K562 (cell line): ENCODE measurements at regions not wholly inside any gene's neighbourhood (a gene's known extent, or its start where the extent isn't known, plus 50 kb on each side); places are given as distances from the start of the nearest gene placed in this dataset.

Experiments used
- ATAC-seq: fragments of 200-7000 bp; cut with Tn5 transposase; 3 replicates; pipeline ENCODE4 v1.9.1; 2020; ENCODE audit warnings: moderate library complexity
- BruUV-seq: library from RNA; stranded (reverse); fragments of 400-500 nt; replicated peaks from 2 replicates; lab custom pipeline; 2021; lab: Mats Ljungman, UMichigan
- CTCF ChIA-PET: fragments of 300-600 bp; formaldehyde crosslinking; extraction: SDS; loops from one replicate; lab custom pipeline; 2021; ENCODE audit warnings: low intra/inter-chr PET ratio; lab: Yijun Ruan, JAX
- POLR2A ChIA-PET: fragments of 300-600, 350-650 bp; sonication (Branson Sonifier 250); formaldehyde crosslinking; extraction: SDS; loops from one replicate; lab custom pipeline; 2021; ENCODE audit warnings: antibody characterized with exemption, inconsistent platforms; lab: Yijun Ruan, JAX
- DNase-seq, 4 experiments: peaks; one replicate each; pipeline versions ENCODE4 v3.0.0 to v3.0.0-alpha.2; 2011 to 2018; ENCODE audit warnings: low spot score in 3 of 4, mixed read lengths in 3 of 4; ENCODE audit errors: extremely low read depth in 1 of 4
- FAIRE-seq: peaks from 2 replicates; lab custom pipeline; 2011; peaks lifted over from hg19 to GRCh38; lab: Jason Lieb, UNC
- H2AFZ ChIP-seq: 2 replicates; pipeline ENCODE4 v1.6.0; 2011; ENCODE audit warnings: low read depth, low read length, control low read depth, inconsistent platforms
- H3K27ac ChIP-seq: fragments of 200-600 bp; 3 replicates; pipeline ENCODE4 v1.8.0; 2011; ENCODE audit warnings: low read depth, mild to moderate bottlenecking, control low read depth, inconsistent platforms, low read length, moderate library complexity, mixed read lengths; ENCODE audit errors: extremely low read depth
- H3K27me3 ChIP-seq, 2 experiments: fragments of 300-600 bp in 1 of 2; 2 replicates in 1 of 2; 3 replicates in 1 of 2; pipeline versions ENCODE4 v1.6.0 to v1.8.0; 2011; ENCODE audit warnings: inconsistent platforms in 2 of 2, low read length in 2 of 2, mild to moderate bottlenecking in 1 of 2, mixed read lengths in 1 of 2, moderate library complexity in 1 of 2; ENCODE audit not compliant: control insufficient read depth in 2 of 2, insufficient read depth in 2 of 2
- H3K36me3 ChIP-seq: fragments of 300-600 bp; 3 replicates; pipeline ENCODE4 v1.8.0; 2011; ENCODE audit warnings: mild to moderate bottlenecking, low read length, inconsistent platforms; ENCODE audit not compliant: control insufficient read depth, insufficient read depth
- H3K4me1 ChIP-seq, 2 experiments: fragments of 200-600 bp in 1 of 2; replicated peaks in 1 of 2; 2 replicates in 1 of 2; 3 replicates in 1 of 2; pipeline versions ENCODE4 v1.5.1 to v1.8.0; 2011; ENCODE audit warnings: inconsistent platforms in 2 of 2, low read length in 2 of 2, mild to moderate bottlenecking in 1 of 2, mixed read lengths in 1 of 2, moderate library complexity in 1 of 2; ENCODE audit not compliant: control insufficient read depth in 2 of 2, insufficient read depth in 2 of 2
- H3K4me2 ChIP-seq: 2 replicates; pipeline ENCODE4 v1.6.1; 2011; ENCODE audit warnings: low read length, control low read depth, inconsistent platforms, mixed read lengths; ENCODE audit not compliant: insufficient read depth
- H3K4me3 ChIP-seq: fragments of 200-600 bp; sonication (generic), shearing (Covaris generic); 2 replicates; pipeline ENCODE4 v1.5.1; 2016; ENCODE audit warnings: control low read depth, inconsistent platforms
- H3K79me2 ChIP-seq: fragments of 200-600 bp; 3 replicates; pipeline ENCODE4 v1.8.0; 2011; ENCODE audit warnings: low read length, inconsistent platforms; ENCODE audit not compliant: control insufficient read depth, insufficient read depth
- H3K9ac ChIP-seq, 2 experiments: 2 replicates each; pipeline versions ENCODE4 v1.6.0 to v1.6.1; 2011; ENCODE audit warnings: low read depth in 2 of 2, low read length in 2 of 2, control low read depth in 1 of 2, inconsistent platforms in 1 of 2, mild to moderate bottlenecking in 1 of 2, mixed read lengths in 1 of 2; ENCODE audit not compliant: insufficient read depth in 1 of 2
- H3K9me1 ChIP-seq: one replicate; pipeline ENCODE4 v1.6.0; 2011; ENCODE audit warnings: inconsistent platforms, mild to moderate bottlenecking, low read length, moderate library complexity; ENCODE audit not compliant: control insufficient read depth, insufficient read depth
- H3K9me3 ChIP-seq: replicated peaks from 2 replicates; pipeline ENCODE4 v1.5.1; 2011; ENCODE audit warnings: low read depth, low read length, inconsistent platforms; ENCODE audit not compliant: control insufficient read depth, insufficient read depth
- H4K20me1 ChIP-seq: replicated peaks from 2 replicates; pipeline ENCODE4 v1.6.1; 2011; ENCODE audit warnings: low read length, inconsistent platforms, mixed read lengths; ENCODE audit not compliant: control insufficient read depth, insufficient read depth
- BHLHE40 ChIP-seq: IDR thresholded peaks from 2 replicates; pipeline ENCODE4 v1.6.1; 2011; ENCODE audit warnings: low read length, improper control_type of control experiment
- ELF4 ChIP-seq: fragments of 450-650 bp; formaldehyde crosslinking; IDR thresholded peaks from 2 replicates; pipeline ENCODE4 v1.4.0; 2022; ENCODE audit warnings: missing genetic modification characterization
- FOXA1 ChIP-seq: fragments of 450-650 bp; IDR thresholded peaks from 2 replicates; pipeline ENCODE4 v1.6.1; 2016; ENCODE audit warnings: mild to moderate bottlenecking, borderline replicate concordance
- FOXP1 ChIP-seq: sonication (generic); formaldehyde crosslinking; IDR thresholded peaks from 2 replicates; pipeline ENCODE4 v1.8.0; 2022; ENCODE audit warnings: mild to moderate bottlenecking, missing genetic modification reagents
- KAT7 ChIP-seq: sonication (generic); formaldehyde crosslinking; IDR thresholded peaks from 2 replicates; pipeline ENCODE4 v1.8.0; 2022; ENCODE audit warnings: missing genetic modification reagents, mild to moderate bottlenecking, borderline replicate concordance
- MCM5 ChIP-seq: fragments of 450-650 bp; IDR thresholded peaks from 2 replicates; pipeline ENCODE4 v1.6.1; 2016; ENCODE audit warnings: low read depth
- RAD21 ChIP-seq, 2 experiments: fragments of 250-450 bp in 1 of 2; fragments of 450-650 bp in 1 of 2; sonication (Bioruptor Pico) in 1 of 2; formaldehyde crosslinking in 1 of 2; IDR thresholded peaks in 1 of 2; conservative IDR thresholded peaks in 1 of 2; 2 replicates each; pipeline versions ENCODE4 v1.4.0 to v1.8.0; 2020 to 2022; ENCODE audit warnings: mild to moderate bottlenecking in 2 of 2, moderate library complexity in 1 of 2
- SMC3 ChIP-seq: conservative IDR thresholded peaks from 2 replicates; pipeline ENCODE4 v1.6.1; 2011; ENCODE audit warnings: low read depth, low read length, improper control_type of control experiment; ENCODE audit not compliant: insufficient read depth
- SOX6 ChIP-seq: fragments of 450-650 bp; IDR thresholded peaks from 2 replicates; pipeline ENCODE4 v1.6.1; 2014; ENCODE audit warnings: mild to moderate bottlenecking
- U2AF2 ChIP-seq: fragments of 200-400 bp; formaldehyde crosslinking; optimal IDR thresholded peaks from 2 replicates; pipeline ENCODE3; 2017; ENCODE audit warnings: low read depth, mild to moderate bottlenecking, low read length
- WGBS: fragments of 100-300 bp; shearing (Covaris generic); methylation state at CpG from one replicate; pipeline ENCODE4 v1.1.6; 2016; ENCODE audit warnings: low coverage, mixed read lengths; ENCODE audit not compliant: insufficient coverage; ENCODE audit errors: missing lambda C conversion rate; 5-methylcytosine and 5-hydroxymethylcytosine counted together
- in situ Hi-C: fragments of 300-500 bp; cut with MboI; formaldehyde crosslinking; loops from 4 replicates; pipeline ENCODE4 v1.15.0; 2018; ENCODE audit warnings: inconsistent platforms, mixed read lengths
- intact Hi-C: fragments of 100-400 bp; cut with micrococcal nuclease; formaldehyde crosslinking; loops from 2 replicates; pipeline ENCODE4 v1.14.2; 2022
- TF ChIP-seq, protein P1 (sequence below), 3 experiments: IDR thresholded peaks in 2 of 3; conservative IDR thresholded peaks in 1 of 3; 2 replicates each; pipeline ENCODE4 v1.5.1; 2011 to 2012; ENCODE audit warnings: low read length in 3 of 3, mild to moderate bottlenecking in 3 of 3, control low read depth in 2 of 3, improper control_type of control experiment in 1 of 3, inconsistent platforms in 1 of 3, low read depth in 1 of 3, mixed read lengths in 1 of 3, moderate library complexity in 1 of 3; ENCODE audit not compliant: insufficient read depth in 2 of 3
- TF ChIP-seq, protein P2 (sequence below): fragments of 250-450 bp; sonication (Bioruptor Pico); IDR thresholded peaks from 2 replicates; pipeline ENCODE4 v1.8.0; 2022; ENCODE audit warnings: moderate library complexity, mild to moderate bottlenecking, inconsistent platforms

DNA sequence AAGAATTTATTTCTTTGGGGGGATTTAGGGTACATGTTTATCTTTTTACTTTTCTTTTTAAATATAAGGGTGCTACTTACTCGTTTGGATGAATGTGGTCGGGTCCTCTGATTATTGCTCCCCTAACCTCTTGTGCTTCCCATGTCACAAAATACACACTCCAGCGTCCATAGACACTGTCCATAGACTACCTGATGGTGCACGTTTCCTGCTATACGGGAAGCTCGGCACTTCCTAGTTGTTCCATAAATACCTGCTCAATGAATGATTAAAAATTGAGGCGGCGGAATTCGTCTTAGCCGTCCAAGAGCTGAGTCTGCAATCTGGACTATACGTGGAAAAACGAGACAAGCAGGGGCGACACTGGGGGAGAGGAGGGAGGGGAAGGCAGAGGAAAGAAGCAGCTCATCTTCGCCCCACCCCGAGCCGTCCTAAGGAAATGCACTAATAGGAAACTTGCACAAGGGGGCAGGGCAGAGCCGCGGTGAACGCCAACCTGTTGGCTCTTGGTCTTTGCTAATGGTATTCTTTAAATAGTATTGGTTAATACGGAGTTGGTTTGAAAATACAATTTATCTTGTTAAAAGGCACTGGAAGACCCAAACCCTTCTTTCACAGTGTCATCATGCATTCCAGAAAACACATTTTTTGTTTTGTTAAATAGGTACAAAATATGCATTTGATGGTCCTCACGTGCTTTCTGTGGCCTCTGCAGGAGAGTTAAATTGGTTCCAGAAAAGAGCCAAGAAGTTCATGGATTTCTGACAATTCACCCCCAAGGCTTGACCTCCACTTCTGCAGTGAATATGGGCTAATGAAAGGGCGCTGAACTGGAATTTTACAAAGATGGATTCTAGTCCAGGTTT lies 73.0 kb upstream of the KCTD1 start:
- POLR2A ChIA-PET: interaction anchor here (0.7 to 1.1 kb wide), 3 partner anchors 10 to 198 kb away, joined by 3 to 4 read pairs (median 3); no protein-coding TSS in a partner anchor
- Histone ChIP-seq H3K4me1 (no peaks in the 10 kb centered on the region), H3K27ac (no peak overlapping the region), H3K9ac (no peak overlapping the region), H3K79me2 (no peaks in the 10 kb centered on the region), H3K4me3 (no peak overlapping the region), H3K27me3 (no peaks in the 10 kb centered on the region), H3K9me1 (no peaks in the 10 kb centered on the region), H3K9me3 (no peaks in the 10 kb centered on the region), H4K20me1 (no peaks in the 10 kb centered on the region), H3K4me2 (no peak overlapping the region), H2AFZ (0 out of 2 replicates have a peak overlapping the region, but pooled peaks have one; percentile 20), H3K36me3 (no peaks in the 10 kb centered on the region)
- in situ Hi-C loops (no loop called here), intact Hi-C loops (loop anchor here (1.0 to 5.0 kb wide), 2 partner anchors 28 to 976 kb away; no protein-coding TSS in a partner anchor)
- peak; percentile 94 for ATAC-seq
- no TSS peak for BruUV-seq
- CTCF ChIA-PET: interaction anchor here (0.7 kb wide), 1 partner anchor 150 kb away, joined by 3 read pairs; no protein-coding TSS in a partner anchor
- 1% methylated on average over 22 of the region's 22 CpGs for WGBS
- no peak for FAIRE-seq
- no peak for TF ChIP-seq U2AF2
- no peak for TF ChIP-seq FOXP1 (CRISPR knock-in tag)
- TF ChIP-seq FOXA1: no peak
- peak; percentile 53 for TF ChIP-seq SMC3
- TF ChIP-seq RAD21 (CRISPR knock-in tag; conservative IDR thresholded peaks at IDR 0.05 in 1 of 2, IDR thresholded peaks at IDR 0.05 in 1 of 2): peak; percentile 28 to 61; a peak in 3 of 4 replicates
- TF ChIP-seq SOX6: no peak
- no peak for TF ChIP-seq MCM5
- TF ChIP-seq, protein P1, sequence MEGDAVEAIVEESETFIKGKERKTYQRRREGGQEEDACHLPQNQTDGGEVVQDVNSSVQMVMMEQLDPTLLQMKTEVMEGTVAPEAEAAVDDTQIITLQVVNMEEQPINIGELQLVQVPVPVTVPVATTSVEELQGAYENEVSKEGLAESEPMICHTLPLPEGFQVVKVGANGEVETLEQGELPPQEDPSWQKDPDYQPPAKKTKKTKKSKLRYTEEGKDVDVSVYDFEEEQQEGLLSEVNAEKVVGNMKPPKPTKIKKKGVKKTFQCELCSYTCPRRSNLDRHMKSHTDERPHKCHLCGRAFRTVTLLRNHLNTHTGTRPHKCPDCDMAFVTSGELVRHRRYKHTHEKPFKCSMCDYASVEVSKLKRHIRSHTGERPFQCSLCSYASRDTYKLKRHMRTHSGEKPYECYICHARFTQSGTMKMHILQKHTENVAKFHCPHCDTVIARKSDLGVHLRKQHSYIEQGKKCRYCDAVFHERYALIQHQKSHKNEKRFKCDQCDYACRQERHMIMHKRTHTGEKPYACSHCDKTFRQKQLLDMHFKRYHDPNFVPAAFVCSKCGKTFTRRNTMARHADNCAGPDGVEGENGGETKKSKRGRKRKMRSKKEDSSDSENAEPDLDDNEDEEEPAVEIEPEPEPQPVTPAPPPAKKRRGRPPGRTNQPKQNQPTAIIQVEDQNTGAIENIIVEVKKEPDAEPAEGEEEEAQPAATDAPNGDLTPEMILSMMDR (IDR thresholded peaks at IDR 0.05 in 2 of 3, conservative IDR thresholded peaks at IDR 0.05 in 1 of 3; ENCODE audit: insufficient read depth in 2 of 3, low read depth in 1 of 3, low read length in 3 of 3): peak; percentile 58 to 67 (median 59)
- TF ChIP-seq BHLHE40: 0 out of 2 replicates have a peak, but pooled peaks have one; percentile 15
- TF ChIP-seq ELF4 (CRISPR knock-in tag): no peak
- TF ChIP-seq, protein P2, sequence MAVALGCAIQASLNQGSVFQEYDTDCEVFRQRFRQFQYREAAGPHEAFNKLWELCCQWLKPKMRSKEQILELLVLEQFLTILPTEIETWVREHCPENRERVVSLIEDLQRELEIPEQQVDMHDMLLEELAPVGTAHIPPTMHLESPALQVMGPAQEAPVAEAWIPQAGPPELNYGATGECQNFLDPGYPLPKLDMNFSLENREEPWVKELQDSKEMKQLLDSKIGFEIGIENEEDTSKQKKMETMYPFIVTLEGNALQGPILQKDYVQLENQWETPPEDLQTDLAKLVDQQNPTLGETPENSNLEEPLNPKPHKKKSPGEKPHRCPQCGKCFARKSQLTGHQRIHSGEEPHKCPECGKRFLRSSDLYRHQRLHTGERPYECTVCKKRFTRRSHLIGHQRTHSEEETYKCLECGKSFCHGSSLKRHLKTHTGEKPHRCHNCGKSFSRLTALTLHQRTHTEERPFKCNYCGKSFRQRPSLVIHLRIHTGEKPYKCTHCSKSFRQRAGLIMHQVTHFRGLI (CRISPR knock-in tag): no peak
- no peak for TF ChIP-seq KAT7 (CRISPR knock-in tag)
- peak; percentile 43 to 53 (median 52) for DNase-seq
